HepG2 (cell line): ENCODE measurements at regions not wholly inside any gene's neighbourhood (a gene's known extent, or its start where the extent isn't known, plus 50 kb on each side); places are given as distances from the start of the nearest gene placed in this dataset.

ENCODE experiments used
- ATAC-seq: fragments of 200-7000 bp; cut with Tn5 transposase; 3 replicates; pipeline ENCODE4 v1.9.1; 2020; ENCODE audit warnings: mild to moderate bottlenecking, moderate library complexity
- BruUV-seq: library from RNA; stranded (reverse); fragments of 400-500 nt; replicated peaks from 2 replicates; lab custom pipeline; 2021; lab: Mats Ljungman, UMichigan
- CTCF ChIA-PET: fragments of 300-600 bp; formaldehyde crosslinking; extraction: SDS; loops from one replicate; lab custom pipeline; 2021; ENCODE audit warnings: low total read pairs, inconsistent platforms, low intra/inter-chr PET ratio; lab: Yijun Ruan, JAX
- POLR2A ChIA-PET: fragments of 350-600 bp; sonication (Branson Sonifier 250); formaldehyde crosslinking; loops from one replicate; lab custom pipeline; 2020; ENCODE audit warnings: antibody characterized with exemption, inconsistent platforms; lab: Yijun Ruan, JAX
- DNase-seq: peaks from one replicate; pipeline ENCODE4 v3.0.0-alpha.2; 2015; ENCODE audit warnings: low spot score
- FAIRE-seq: peaks from 3 replicates; lab custom pipeline; 2011; peaks lifted over from hg19 to GRCh38; lab: Jason Lieb, UNC
- H2AFZ ChIP-seq: one replicate; pipeline ENCODE4 v1.6.1; 2011; ENCODE audit warnings: low read length, inconsistent platforms
- H3K27ac ChIP-seq: fragments of 300-600 bp; 3 replicates; pipeline ENCODE4 v1.8.0; 2011; ENCODE audit warnings: mixed run types, mild to moderate bottlenecking, mixed read lengths, low read length, inconsistent platforms; ENCODE audit not compliant: insufficient read depth; ENCODE audit errors: extremely low read length
- H3K27me3 ChIP-seq, 2 experiments: fragments of 200-600 bp in 1 of 2; 2 replicates in 1 of 2; 3 replicates in 1 of 2; pipeline versions ENCODE4 v1.6.0 to v1.8.0; 2011; ENCODE audit warnings: low read length in 2 of 2, mild to moderate bottlenecking in 2 of 2, moderate library complexity in 2 of 2, inconsistent platforms in 1 of 2; ENCODE audit not compliant: insufficient read depth in 2 of 2, control insufficient read depth in 1 of 2
- H3K36me3 ChIP-seq, 2 experiments: fragments of 200-600 bp in 1 of 2; replicated peaks in 1 of 2; 2 replicates in 1 of 2; 3 replicates in 1 of 2; pipeline versions ENCODE4 v1.5.1 to v1.8.0; 2011; ENCODE audit warnings: low read length in 2 of 2, inconsistent platforms in 1 of 2; ENCODE audit not compliant: insufficient read depth in 2 of 2, control insufficient read depth in 1 of 2
- H3K4me1 ChIP-seq: 2 replicates; pipeline ENCODE4 v1.5.1; 2012; ENCODE audit warnings: low read length, inconsistent platforms; ENCODE audit not compliant: insufficient read depth
- H3K4me2 ChIP-seq: 2 replicates; pipeline ENCODE4 v1.6.0; 2011; ENCODE audit warnings: low read depth, low read length, inconsistent platforms
- H3K4me3 ChIP-seq, 3 experiments: fragments of 200-600 bp in 1 of 3; sonication (generic), shearing (Covaris generic) in 1 of 3; replicated peaks in 1 of 3; 2 replicates each; pipeline ENCODE4 v1.5.1; 2011 to 2016; ENCODE audit warnings: low read length in 3 of 3, inconsistent platforms in 2 of 3, low read depth in 2 of 3, mild to moderate bottlenecking in 2 of 3, control low read depth in 1 of 3, mixed read lengths in 1 of 3; ENCODE audit not compliant: insufficient read depth in 1 of 3
- H3K79me2 ChIP-seq: one replicate; pipeline ENCODE4 v1.6.1; 2011; ENCODE audit warnings: low read length, inconsistent platforms; ENCODE audit not compliant: insufficient read depth
- H3K9ac ChIP-seq: 2 replicates; pipeline ENCODE4 v1.6.0; 2011; ENCODE audit warnings: mild to moderate bottlenecking, low read depth, low read length, inconsistent platforms; ENCODE audit not compliant: insufficient read depth
- H3K9me3 ChIP-seq: 2 replicates; pipeline ENCODE4 v1.5.1; 2012; ENCODE audit warnings: mild to moderate bottlenecking, low read length
- H4K20me1 ChIP-seq: 2 replicates; pipeline ENCODE4 v1.6.0; 2011; ENCODE audit warnings: inconsistent platforms, mild to moderate bottlenecking, low read length, moderate library complexity; ENCODE audit not compliant: insufficient read depth
- BRF2 ChIP-seq: sonication (generic); formaldehyde crosslinking; IDR thresholded peaks from 2 replicates; pipeline ENCODE4 v1.8.1; 2022; ENCODE audit warnings: mild to moderate bottlenecking, missing genetic modification reagents
- EP300 ChIP-seq, 3 experiments: sonication (generic) in 1 of 3; formaldehyde crosslinking in 1 of 3; IDR thresholded peaks; 2 replicates each; pipeline versions ENCODE4 v1.5.1 to v1.6.1; 2011 to 2020; ENCODE audit warnings: low read depth in 2 of 3, low read length in 2 of 3, borderline replicate concordance in 1 of 3, improper control_type of control experiment in 1 of 3, mild to moderate bottlenecking in 1 of 3, missing genetic modification reagents in 1 of 3, moderate library complexity in 1 of 3
- MEIS2 ChIP-seq: sonication (generic); formaldehyde crosslinking; IDR thresholded peaks from 2 replicates; pipeline ENCODE4 v1.9.0; 2021; ENCODE audit warnings: mild to moderate bottlenecking, missing genetic modification reagents
- MYC ChIP-seq: sonication (generic); formaldehyde crosslinking; IDR thresholded peaks from 2 replicates; pipeline ENCODE4 v1.9.0; 2021; ENCODE audit warnings: missing genetic modification reagents, borderline replicate concordance
- MZF1 ChIP-seq: sonication (generic); formaldehyde crosslinking; IDR thresholded peaks from 2 replicates; pipeline ENCODE4 v1.8.1; 2023; ENCODE audit warnings: mild to moderate bottlenecking, missing genetic modification reagents, borderline replicate concordance
- RAD21 ChIP-seq: fragments of 450-650 bp; formaldehyde crosslinking; IDR thresholded peaks from 2 replicates; pipeline ENCODE4 v1.5.0; 2020; ENCODE audit warnings: mild to moderate bottlenecking
- XRCC5 ChIP-seq: fragments of 200-400 bp; formaldehyde crosslinking; optimal IDR thresholded peaks from 2 replicates; pipeline ENCODE3; 2017; ENCODE audit warnings: mild to moderate bottlenecking, low read length
- ZNF230 ChIP-seq: sonication (generic); formaldehyde crosslinking; IDR thresholded peaks from 2 replicates; pipeline ENCODE4 v1.4.0; 2020; ENCODE audit warnings: mild to moderate bottlenecking, missing genetic modification reagents
- ZNF256 ChIP-seq: sonication (generic); formaldehyde crosslinking; conservative IDR thresholded peaks from 2 replicates; pipeline ENCODE4 v1.4.0; 2020; ENCODE audit warnings: missing genetic modification reagents
- ZNF7 ChIP-seq: IDR thresholded peaks from 2 replicates; pipeline ENCODE4 v1.6.1; 2016; ENCODE audit warnings: missing biosample characterization, missing genetic modification reagents
- ZNF749 ChIP-seq: sonication (generic); formaldehyde crosslinking; IDR thresholded peaks from 2 replicates; pipeline ENCODE4 v1.8.0; 2022; ENCODE audit warnings: mild to moderate bottlenecking, missing genetic modification reagents, moderate library complexity, borderline replicate concordance
- ZNF772 ChIP-seq: sonication (generic); formaldehyde crosslinking; IDR thresholded peaks from 2 replicates; pipeline ENCODE4 v1.5.0; 2020; ENCODE audit warnings: mild to moderate bottlenecking, missing genetic modification reagents
- ZNF773 ChIP-seq: sonication (generic); formaldehyde crosslinking; IDR thresholded peaks from 2 replicates; pipeline ENCODE4 v1.4.0; 2020; ENCODE audit warnings: missing genetic modification reagents, borderline replicate concordance
- ZNF879 ChIP-seq: sonication (generic); formaldehyde crosslinking; IDR thresholded peaks from 2 replicates; pipeline ENCODE4 v1.8.1; 2023; ENCODE audit warnings: missing genetic modification reagents
- WGBS: methylation state at CpG from one replicate; pipeline ENCODE4 v1.1.6; 2017; ENCODE audit warnings: low lambda C conversion rate; 5-methylcytosine and 5-hydroxymethylcytosine counted together
- in situ Hi-C: cut with HindIII; loops from 2 replicates; pipeline ENCODE4 v1.10.0; 2017; ENCODE audit warnings: low pct_unique_long_range_greater_than_20kb; ENCODE audit not compliant: extremely low pct_ligation_motif_present
- intact Hi-C: fragments of 100-400 bp; cut with micrococcal nuclease; formaldehyde crosslinking; loops from one replicate; pipeline ENCODE4 v1.10.0; 2022; ENCODE audit not compliant: unreplicated experiment
- TF ChIP-seq, protein P1 (sequence below), 2 experiments: fragments of 450-650 bp in 1 of 2; sonication (generic) in 1 of 2; formaldehyde crosslinking; IDR thresholded peaks; 2 replicates each; pipeline versions ENCODE4 v1.5.0 to v1.8.0; 2020 to 2022; ENCODE audit warnings: mild to moderate bottlenecking in 1 of 2, missing genetic modification reagents in 1 of 2
- TF ChIP-seq, protein P2 (sequence below): IDR thresholded peaks from 2 replicates; pipeline ENCODE4 v1.6.1; 2018; ENCODE audit warnings: missing genetic modification reagents

DNA sequence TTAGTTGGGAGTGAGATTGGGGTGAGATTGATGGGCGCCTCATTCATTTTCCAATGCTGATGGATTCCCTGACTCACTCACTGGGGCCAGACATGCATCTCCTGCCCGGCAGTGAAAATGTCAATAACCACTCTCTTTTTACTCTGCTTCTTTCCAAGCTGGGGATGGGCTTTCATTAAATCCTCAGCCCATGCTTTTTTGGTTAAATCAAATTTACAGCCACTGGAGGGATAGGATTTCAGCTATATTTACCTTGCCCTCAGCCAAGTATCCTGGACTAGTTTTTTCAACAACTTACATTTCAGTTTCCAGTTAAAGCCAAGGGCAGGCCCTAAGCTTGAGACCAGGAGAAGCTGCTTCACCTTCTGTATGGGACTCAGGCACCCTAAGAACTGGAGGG, 162.8 kb downstream of the TSN start:
- H3K9me3 ChIP-seq: no peaks in the 10 kb centered on the region
- no peak for DNase-seq
- CTCF ChIA-PET: no interaction called here
- no peak overlapping the region for H3K4me2 ChIP-seq
- no peaks in the 10 kb centered on the region for H4K20me1 ChIP-seq
- H3K79me2 ChIP-seq: no peaks in the 10 kb centered on the region
- no peaks in the 10 kb centered on the region for H3K27me3 ChIP-seq
- intact Hi-C loops: no loop called here
- in situ Hi-C loops: no loop called here
- WGBS: 10% methylated on average over 2 of the region's 2 CpGs
- H2AFZ ChIP-seq: no peak overlapping the region
- no peaks in the 10 kb centered on the region for H3K4me1 ChIP-seq
- no peak for ATAC-seq
- no peak overlapping the region for H3K4me3 ChIP-seq
- BruUV-seq: no TSS peak
- no peaks in the 10 kb centered on the region for H3K36me3 ChIP-seq
- FAIRE-seq: no peak
- no peak overlapping the region for H3K9ac ChIP-seq
- H3K27ac ChIP-seq: no peak overlapping the region
- TF ChIP-seq ZNF749 (CRISPR knock-in tag) (no peak), MYC (CRISPR knock-in tag) (no peak), ZNF7 (CRISPR knock-in tag) (no peak), BRF2 (no peak), XRCC5 (no peak), ZNF256 (no peak), ZNF773 (CRISPR knock-in tag) (no peak), MEIS2 (CRISPR knock-in tag) (no peak), MZF1 (CRISPR knock-in tag) (no peak), ZNF230 (no peak), RAD21 (no peak), EP300 (IDR thresholded peaks at IDR 0.05; ENCODE audit: low read depth in 2 of 2, low read length in 2 of 2) (no peak), EP300 (CRISPR knock-in tag; IDR thresholded peaks at IDR 0.05; ENCODE audit: borderline replicate concordance) (no peak), ZNF772 (CRISPR knock-in tag) (no peak), ZNF879 (CRISPR knock-in tag) (no peak)
- TF ChIP-seq, protein P1, sequence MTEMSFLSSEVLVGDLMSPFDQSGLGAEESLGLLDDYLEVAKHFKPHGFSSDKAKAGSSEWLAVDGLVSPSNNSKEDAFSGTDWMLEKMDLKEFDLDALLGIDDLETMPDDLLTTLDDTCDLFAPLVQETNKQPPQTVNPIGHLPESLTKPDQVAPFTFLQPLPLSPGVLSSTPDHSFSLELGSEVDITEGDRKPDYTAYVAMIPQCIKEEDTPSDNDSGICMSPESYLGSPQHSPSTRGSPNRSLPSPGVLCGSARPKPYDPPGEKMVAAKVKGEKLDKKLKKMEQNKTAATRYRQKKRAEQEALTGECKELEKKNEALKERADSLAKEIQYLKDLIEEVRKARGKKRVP (CRISPR knock-in tag; IDR thresholded peaks at IDR 0.05): no peak
- TF ChIP-seq, protein P2, sequence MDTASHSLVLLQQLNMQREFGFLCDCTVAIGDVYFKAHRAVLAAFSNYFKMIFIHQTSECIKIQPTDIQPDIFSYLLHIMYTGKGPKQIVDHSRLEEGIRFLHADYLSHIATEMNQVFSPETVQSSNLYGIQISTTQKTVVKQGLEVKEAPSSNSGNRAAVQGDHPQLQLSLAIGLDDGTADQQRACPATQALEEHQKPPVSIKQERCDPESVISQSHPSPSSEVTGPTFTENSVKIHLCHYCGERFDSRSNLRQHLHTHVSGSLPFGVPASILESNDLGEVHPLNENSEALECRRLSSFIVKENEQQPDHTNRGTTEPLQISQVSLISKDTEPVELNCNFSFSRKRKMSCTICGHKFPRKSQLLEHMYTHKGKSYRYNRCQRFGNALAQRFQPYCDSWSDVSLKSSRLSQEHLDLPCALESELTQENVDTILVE: no peak
- POLR2A ChIA-PET: no interaction called here
